ENCODE measurements at regions not wholly inside any gene's neighbourhood (a gene's known extent, or its start where the extent isn't known, plus 50 kb on each side); places are given as distances from the start of the nearest gene placed in this dataset.

GRCh38 chr2:155377266-155377680 is 678.8 kb downstream of the KCNJ3 start (continued):
- TF ChIP-seq HINFP (tag; conservative IDR thresholded peaks at IDR 0.05; ENCODE audit: low read depth) (no peak), SOX6 (IDR thresholded peaks at IDR 0.05) (no peak), ZNF398 (CRISPR knock-in tag; IDR thresholded peaks at IDR 0.05) (no peak), RBM14 (IDR thresholded peaks at IDR 0.05; ENCODE audit: borderline replicate concordance, insufficient read depth, low read depth, low read length) (no peak), NEUROD1 (IDR thresholded peaks at IDR 0.05; ENCODE audit: borderline replicate concordance, low read depth, low read length, partially characterized antibody) (no peak), HNRNPUL1 (IDR thresholded peaks at IDR 0.05; ENCODE audit: low read length) (no peak), REST (IDR thresholded peaks at IDR 0.05; ENCODE audit: borderline replicate concordance) (peak; percentile 14; the same call in 1 of the 2 replicates), REST (CRISPR knock-in tag; IDR thresholded peaks at IDR 0.05; ENCODE audit: low read depth) (no peak), ZNF280A (IDR thresholded peaks at IDR 0.05; ENCODE audit: low read depth, partially characterized antibody) (no peak), E2F8 (IDR thresholded peaks at IDR 0.05; ENCODE audit: low read depth, partially characterized antibody) (no peak), ZNF3 (CRISPR knock-in tag; IDR thresholded peaks at IDR 0.05) (peak; percentile 62; the same call in 1 of the 2 replicates), MCM7 (IDR thresholded peaks at IDR 0.05) (no peak)

All from K562 (cell line).